Activated T-helper 1 cell treated with anti-CD3 and anti-CD28 coated beads, Interleukin-12 subunit alpha, Interleukin-12 subunit beta, Interleukin-2, Interleukin-4 antibody, amounts not matched to agents 30 ng/mL and 10 ng/mL and 1 ng/mL, durations not matched to agents 14 hours and 24 hours and 36 hours (primary cell): ENCODE measurements at regions not wholly inside any gene's neighbourhood (a gene's known extent, or its start where the extent isn't known, plus 50 kb on each side); places are given as distances from the start of the nearest gene placed in this dataset.

Source experiments
- DNase-seq: peaks from one replicate; pipeline ENCODE4 v3.0.0; 2021; ENCODE audit warnings: low spot score
- H3K27ac Mint-ChIP-seq: one replicate; pipeline ENCODE4 v1.8.0; 2021; ENCODE audit warnings: mild to moderate bottlenecking, mixed read lengths
- H3K27me3 Mint-ChIP-seq: one replicate; pipeline ENCODE4 v1.8.0; 2022; ENCODE audit warnings: mild to moderate bottlenecking, moderate library complexity, mixed read lengths; ENCODE audit not compliant: insufficient read depth
- H3K36me3 Mint-ChIP-seq: one replicate; pipeline ENCODE4 v1.8.0; 2021; ENCODE audit warnings: low read depth, mixed read lengths
- H3K4me1 Mint-ChIP-seq: one replicate; pipeline ENCODE4 v1.8.0; 2021; ENCODE audit warnings: low read depth, mixed read lengths
- H3K4me3 Mint-ChIP-seq: one replicate; pipeline ENCODE4 v1.8.0; 2021; ENCODE audit warnings: mild to moderate bottlenecking, moderate library complexity, mixed read lengths
- H3K9me3 Mint-ChIP-seq: one replicate; pipeline ENCODE4 v1.8.0; 2021; ENCODE audit warnings: mixed read lengths
- intact Hi-C: fragments of 100-400 bp; cut with micrococcal nuclease; formaldehyde crosslinking; loops from one replicate; pipeline ENCODE4 v1.15.1; 2024

GRCh38 chr4:13316354-13316753, 167.8 kb downstream of the RAB28 start:
- Mint-ChIP-seq H3K27ac (no peak overlapping the region), H3K4me3 (no peak overlapping the region), H3K9me3 (no peaks in the 10 kb centered on the region), H3K27me3 (no peaks in the 10 kb centered on the region), H3K36me3 (no peaks in the 10 kb centered on the region), H3K4me1 (no peaks in the 10 kb centered on the region)
- intact Hi-C loops = no loop called here
- DNase-seq = no peak

- DNase-seq = no peak
- no peaks in the 10 kb centered on the region for H3K4me1 Mint-ChIP-seq
- H3K27me3 Mint-ChIP-seq = no peaks in the 10 kb centered on the region
- H3K36me3 Mint-ChIP-seq = no peaks in the 10 kb centered on the region
- H3K27ac Mint-ChIP-seq = no peak overlapping the region
- intact Hi-C loops = no loop called here
- no peaks in the 10 kb centered on the region for H3K9me3 Mint-ChIP-seq
- no peak overlapping the region for H3K4me3 Mint-ChIP-seq
Measured at GRCh38 chr4:13313856-13314255, 170.3 kb downstream of the RAB28 start.

- Mint-ChIP-seq H3K27ac (no peak overlapping the region), H3K4me3 (no peak overlapping the region), H3K36me3 (no peaks in the 10 kb centered on the region), H3K4me1 (no peaks in the 10 kb centered on the region), H3K27me3 (no peaks in the 10 kb centered on the region), H3K9me3 (no peaks in the 10 kb centered on the region)
- DNase-seq = no peak
- intact Hi-C loops = no loop called here
Measured at GRCh38 chr4:13312264-13312663, 171.9 kb downstream of the RAB28 start.

- H3K9me3 Mint-ChIP-seq = peaks cover 7% of the 10 kb centered on the region
- intact Hi-C loops = no loop called here
- H3K36me3 Mint-ChIP-seq = no peaks in the 10 kb centered on the region
- H3K4me3 Mint-ChIP-seq = no peak overlapping the region
- H3K4me1 Mint-ChIP-seq = no peaks in the 10 kb centered on the region
- H3K27ac Mint-ChIP-seq = no peak overlapping the region
- H3K27me3 Mint-ChIP-seq = no peaks in the 10 kb centered on the region
- DNase-seq = no peak
Measured at GRCh38 chr4:13309751-13310150, 174.4 kb downstream of the RAB28 start.

GRCh38 chr4:13306356-13306755, 177.8 kb downstream of the RAB28 start:
- intact Hi-C loops = no loop called here
- no peak for DNase-seq
- no peaks in the 10 kb centered on the region for H3K27me3 Mint-ChIP-seq
- no peaks in the 10 kb centered on the region for H3K36me3 Mint-ChIP-seq
- no peak overlapping the region for H3K4me3 Mint-ChIP-seq
- no peak overlapping the region for H3K27ac Mint-ChIP-seq
- no peaks in the 10 kb centered on the region for H3K4me1 Mint-ChIP-seq
- H3K9me3 Mint-ChIP-seq = peaks cover 12% of the 10 kb centered on the region

GRCh38 chr4:13302876-13303275, 181.3 kb downstream of the RAB28 start:
- no peaks in the 10 kb centered on the region for H3K4me1 Mint-ChIP-seq
- H3K9me3 Mint-ChIP-seq = peaks cover 31% of the 10 kb centered on the region
- no peak overlapping the region for H3K4me3 Mint-ChIP-seq
- no peaks in the 10 kb centered on the region for H3K27me3 Mint-ChIP-seq
- intact Hi-C loops = no loop called here
- no peak overlapping the region for H3K27ac Mint-ChIP-seq
- no peak for DNase-seq
- no peaks in the 10 kb centered on the region for H3K36me3 Mint-ChIP-seq

- Mint-ChIP-seq H3K27ac (no peak overlapping the region), H3K36me3 (no peaks in the 10 kb centered on the region), H3K27me3 (no peaks in the 10 kb centered on the region), H3K9me3 (peaks cover 28% of the 10 kb centered on the region), H3K4me1 (no peaks in the 10 kb centered on the region), H3K4me3 (no peak overlapping the region)
- no peak for DNase-seq
- intact Hi-C loops = no loop called here
Measured at GRCh38 chr4:13299343-13299742, 184.8 kb downstream of the RAB28 start.

- intact Hi-C loops = no loop called here
- H3K27me3 Mint-ChIP-seq = no peaks in the 10 kb centered on the region
- no peaks in the 10 kb centered on the region for H3K4me1 Mint-ChIP-seq
- no peaks in the 10 kb centered on the region for H3K36me3 Mint-ChIP-seq
- DNase-seq = no peak
- peaks cover 28% of the 10 kb centered on the region for H3K9me3 Mint-ChIP-seq
- H3K27ac Mint-ChIP-seq = no peak overlapping the region
- no peak overlapping the region for H3K4me3 Mint-ChIP-seq
Measured at GRCh38 chr4:13298655-13299054, 185.5 kb downstream of the RAB28 start.

- H3K4me1 Mint-ChIP-seq = no peaks in the 10 kb centered on the region
Measured at GRCh38 chr4:13296986-13297385, 187.2 kb downstream of the RAB28 start.

GRCh38 chr4:13294961-13295605, 189.1 kb downstream of the RAB28 start:
- Mint-ChIP-seq H3K27ac (no peak overlapping the region), H3K36me3 (no peaks in the 10 kb centered on the region), H3K27me3 (no peaks in the 10 kb centered on the region), H3K4me3 (no peak overlapping the region), H3K9me3 (peaks cover 22% of the 10 kb centered on the region), H3K4me1 (no peaks in the 10 kb centered on the region)
- intact Hi-C loops = no loop called here
- no peak for DNase-seq

More at GRCh38 chr4:13296986-13297385, 187.2 kb downstream of the RAB28 start:
- Mint-ChIP-seq H3K9me3 (peaks cover 36% of the 10 kb centered on the region), H3K4me3 (no peak overlapping the region), H3K36me3 (no peaks in the 10 kb centered on the region), H3K27ac (no peak overlapping the region), H3K27me3 (no peaks in the 10 kb centered on the region)
- intact Hi-C loops = no loop called here
- DNase-seq = no peak

- Mint-ChIP-seq H3K4me3 (no peak overlapping the region), H3K36me3 (no peaks in the 10 kb centered on the region), H3K9me3 (peaks cover 27% of the 10 kb centered on the region), H3K27me3 (no peaks in the 10 kb centered on the region), H3K27ac (no peak overlapping the region), H3K4me1 (no peaks in the 10 kb centered on the region)
- intact Hi-C loops = no loop called here
- no peak for DNase-seq
Measured at GRCh38 chr4:13292372-13292771, 191.8 kb downstream of the RAB28 start.

- H3K36me3 Mint-ChIP-seq = no peaks in the 10 kb centered on the region
- DNase-seq = no peak
- peaks cover 38% of the 10 kb centered on the region for H3K9me3 Mint-ChIP-seq
- no peak overlapping the region for H3K4me3 Mint-ChIP-seq
- H3K27ac Mint-ChIP-seq = no peak overlapping the region
- H3K27me3 Mint-ChIP-seq = no peaks in the 10 kb centered on the region
- intact Hi-C loops = no loop called here
- H3K4me1 Mint-ChIP-seq = no peaks in the 10 kb centered on the region
Measured at GRCh38 chr4:13289391-13289790, 194.7 kb downstream of the RAB28 start.

GRCh38 chr4:13285336-13285735, 198.8 kb downstream of the RAB28 start:
- no peaks in the 10 kb centered on the region for H3K27me3 Mint-ChIP-seq
- no peaks in the 10 kb centered on the region for H3K36me3 Mint-ChIP-seq
- peaks cover 34% of the 10 kb centered on the region for H3K9me3 Mint-ChIP-seq
- H3K4me1 Mint-ChIP-seq = no peaks in the 10 kb centered on the region
- H3K27ac Mint-ChIP-seq = no peak overlapping the region
- no peak for DNase-seq
- intact Hi-C loops = no loop called here
- H3K4me3 Mint-ChIP-seq = no peak overlapping the region

GRCh38 chr4:13284932-13285331, 199.2 kb downstream of the RAB28 start:
- peaks cover 34% of the 10 kb centered on the region for H3K9me3 Mint-ChIP-seq
- no peaks in the 10 kb centered on the region for H3K36me3 Mint-ChIP-seq
- no peak overlapping the region for H3K4me3 Mint-ChIP-seq
- H3K27me3 Mint-ChIP-seq = no peaks in the 10 kb centered on the region
- DNase-seq = no peak
- intact Hi-C loops = no loop called here
- no peak overlapping the region for H3K27ac Mint-ChIP-seq
- H3K4me1 Mint-ChIP-seq = no peaks in the 10 kb centered on the region
